ENCODE measurements at regions not wholly inside any gene's neighbourhood (a gene's known extent, or its start where the extent isn't known, plus 50 kb on each side); places are given as distances from the start of the nearest gene placed in this dataset.

- TF ChIP-seq CTCF (conservative IDR thresholded peaks at IDR 0.05; ENCODE audit: low read depth, low read length), result no peak
- DNase-seq (ENCODE audit: low read depth), result no peak
- H3K4me3 ChIP-seq (ENCODE audit: low read length), result no peak overlapping the region
Observed at GRCh38 chr9:117490199-117490598, 75.3 kb upstream of the ASTN2 start.

- TF ChIP-seq CTCF (conservative IDR thresholded peaks at IDR 0.05; ENCODE audit: low read depth, low read length), result no peak
- DNase-seq (ENCODE audit: low read depth), result no peak
- H3K4me3 ChIP-seq (ENCODE audit: low read length), result no peak overlapping the region
Observed at GRCh38 chr9:117488659-117489058, 73.8 kb upstream of the ASTN2 start.

GRCh38 chr9:117487555-117488175 lies 72.8 kb upstream of the ASTN2 start:
- H3K4me3 ChIP-seq (ENCODE audit: low read length), result peak overlapping the region; percentile 18
- peak; percentile 95 for TF ChIP-seq CTCF (conservative IDR thresholded peaks at IDR 0.05; ENCODE audit: low read depth, low read length)
- DNase-seq (ENCODE audit: low read depth), result no peak

- no peak overlapping the region for H3K4me3 ChIP-seq (ENCODE audit: low read length)
- TF ChIP-seq CTCF (conservative IDR thresholded peaks at IDR 0.05; ENCODE audit: low read depth, low read length), result no peak
- DNase-seq (ENCODE audit: low read depth), result no peak
Observed at GRCh38 chr9:117486426-117486825, 71.6 kb upstream of the ASTN2 start.

- TF ChIP-seq CTCF (conservative IDR thresholded peaks at IDR 0.05; ENCODE audit: low read depth, low read length), result no peak
- no peak overlapping the region for H3K4me3 ChIP-seq (ENCODE audit: low read length)
- DNase-seq (ENCODE audit: low read depth), result no peak
Observed at GRCh38 chr9:117485176-117485575, 70.3 kb upstream of the ASTN2 start.

- H3K4me3 ChIP-seq (ENCODE audit: low read length), result no peak overlapping the region
- TF ChIP-seq CTCF (conservative IDR thresholded peaks at IDR 0.05; ENCODE audit: low read depth, low read length), result no peak
- DNase-seq (ENCODE audit: low read depth), result no peak
Observed at GRCh38 chr9:117480729-117481128, 65.9 kb upstream of the ASTN2 start.

- TF ChIP-seq CTCF (conservative IDR thresholded peaks at IDR 0.05; ENCODE audit: low read depth, low read length), result no peak
- DNase-seq (ENCODE audit: low read depth), result no peak
- no peak overlapping the region for H3K4me3 ChIP-seq (ENCODE audit: low read length)
Observed at GRCh38 chr9:117480253-117480652, 65.4 kb upstream of the ASTN2 start.
